Glutamatergic neuron (in vitro differentiated cells): ENCODE measurements at regions not wholly inside any gene's neighbourhood (a gene's known extent, or its start where the extent isn't known, plus 50 kb on each side); places are given as distances from the start of the nearest gene placed in this dataset.

Experiments
- DNase-seq: peaks from one replicate; pipeline ENCODE4 v3.0.0; 2022
- H3K27ac Mint-ChIP-seq: one replicate; pipeline ENCODE4 v1.8.0; 2020; ENCODE audit warnings: mild to moderate bottlenecking, mixed read lengths, inconsistent platforms; ENCODE audit not compliant: unreplicated experiment
- H3K27me3 Mint-ChIP-seq: one replicate; pipeline ENCODE4 v1.8.0; 2020; ENCODE audit warnings: mild to moderate bottlenecking, moderate library complexity, mixed read lengths, inconsistent platforms; ENCODE audit not compliant: unreplicated experiment
- H3K36me3 Mint-ChIP-seq: one replicate; pipeline ENCODE4 v1.8.0; 2020; ENCODE audit warnings: mild to moderate bottlenecking, mixed read lengths, inconsistent platforms; ENCODE audit not compliant: unreplicated experiment
- H3K4me1 Mint-ChIP-seq: one replicate; pipeline ENCODE4 v1.8.0; 2020; ENCODE audit warnings: mild to moderate bottlenecking, low read depth, mixed read lengths, inconsistent platforms; ENCODE audit not compliant: unreplicated experiment
- H3K4me3 Mint-ChIP-seq: one replicate; pipeline ENCODE4 v1.8.0; 2020; ENCODE audit warnings: mild to moderate bottlenecking, mixed read lengths, inconsistent platforms; ENCODE audit not compliant: unreplicated experiment
- H3K9me3 Mint-ChIP-seq: one replicate; pipeline ENCODE4 v1.8.0; 2020; ENCODE audit warnings: mild to moderate bottlenecking, moderate library complexity, mixed read lengths, inconsistent platforms; ENCODE audit not compliant: unreplicated experiment
- CTCF ChIP-seq: fragments of 200-600 bp; sonication (generic); IDR thresholded peaks from one replicate; pipeline ENCODE4 v1.5.0; 2021; ENCODE audit not compliant: partially characterized antibody, unreplicated experiment

- no peaks in the 10 kb centered on the region for H3K4me1 Mint-ChIP-seq
- no peaks in the 10 kb centered on the region for H3K36me3 Mint-ChIP-seq
Observed at GRCh38 chr2:18901242-18901641, 311.9 kb upstream of the NT5C1B start.

GRCh38 chr2:18900691-18901141 lies 311.3 kb upstream of the NT5C1B start:
- H3K27me3 Mint-ChIP-seq, result peaks cover 2% of the 10 kb centered on the region
- H3K9me3 Mint-ChIP-seq, result no peaks in the 10 kb centered on the region
- no peak for TF ChIP-seq CTCF
- no peak overlapping the region for H3K27ac Mint-ChIP-seq
- H3K4me3 Mint-ChIP-seq, result no peak overlapping the region
- H3K36me3 Mint-ChIP-seq, result no peaks in the 10 kb centered on the region
- H3K4me1 Mint-ChIP-seq, result no peaks in the 10 kb centered on the region
- no peak for DNase-seq

More at GRCh38 chr2:18901242-18901641, 311.9 kb upstream of the NT5C1B start:
- DNase-seq, result no peak
- no peak overlapping the region for H3K4me3 Mint-ChIP-seq
- H3K27ac Mint-ChIP-seq, result no peak overlapping the region
- no peaks in the 10 kb centered on the region for H3K9me3 Mint-ChIP-seq
- TF ChIP-seq CTCF, result no peak
- peaks cover 2% of the 10 kb centered on the region for H3K27me3 Mint-ChIP-seq

- no peak overlapping the region for H3K27ac Mint-ChIP-seq
- H3K9me3 Mint-ChIP-seq, result no peaks in the 10 kb centered on the region
- H3K36me3 Mint-ChIP-seq, result no peaks in the 10 kb centered on the region
- DNase-seq, result no peak
- no peaks in the 10 kb centered on the region for H3K4me1 Mint-ChIP-seq
- no peak for TF ChIP-seq CTCF
- H3K4me3 Mint-ChIP-seq, result no peak overlapping the region
- peaks cover 2% of the 10 kb centered on the region for H3K27me3 Mint-ChIP-seq
Observed at GRCh38 chr2:18899725-18900124, 310.4 kb upstream of the NT5C1B start.

- Mint-ChIP-seq H3K9me3 (no peaks in the 10 kb centered on the region), H3K36me3 (no peaks in the 10 kb centered on the region), H3K4me3 (no peak overlapping the region), H3K27ac (no peak overlapping the region), H3K27me3 (peaks cover 2% of the 10 kb centered on the region), H3K4me1 (no peaks in the 10 kb centered on the region)
- TF ChIP-seq CTCF, result no peak
- no peak for DNase-seq
Observed at GRCh38 chr2:18898271-18898670, 308.9 kb upstream of the NT5C1B start.

GRCh38 chr2:18896125-18896764 lies 306.9 kb upstream of the NT5C1B start:
- no peaks in the 10 kb centered on the region for H3K9me3 Mint-ChIP-seq
- no peak overlapping the region for H3K27ac Mint-ChIP-seq

More at GRCh38 chr2:18896125-18896764, 306.9 kb upstream of the NT5C1B start:
- no peak overlapping the region for H3K4me3 Mint-ChIP-seq
- H3K27me3 Mint-ChIP-seq, result no peaks in the 10 kb centered on the region
- TF ChIP-seq CTCF, result no peak
- H3K36me3 Mint-ChIP-seq, result no peaks in the 10 kb centered on the region
- no peaks in the 10 kb centered on the region for H3K4me1 Mint-ChIP-seq
- DNase-seq, result no peak
